ENCODE measurements at regions not wholly inside any gene's neighbourhood (a gene's known extent, or its start where the extent isn't known, plus 50 kb on each side); places are given as distances from the start of the nearest gene placed in this dataset.

GRCh38 chrX:39212456-39212855 is 411.2 kb downstream of the MID1IP1 start:
- Mint-ChIP-seq H3K4me1 (no peaks in the 10 kb centered on the region), H3K4me3 (no peak overlapping the region), H3K36me3 (no peaks in the 10 kb centered on the region), H3K27me3 (no peaks in the 10 kb centered on the region), H3K27ac (no peak overlapping the region), H3K9me3 (peaks cover 2% of the 10 kb centered on the region)
- no peak for ATAC-seq (ENCODE audit: low read depth)
- DNase-seq: no peak
- POLR2A ChIA-PET: no interaction called here

GRCh38 chrX:39214387-39215126 is 413.3 kb downstream of the MID1IP1 start:
- Mint-ChIP-seq H3K36me3 (no peaks in the 10 kb centered on the region), H3K27ac (no peak overlapping the region), H3K27me3 (peaks cover 2% of the 10 kb centered on the region), H3K4me1 (no peaks in the 10 kb centered on the region), H3K4me3 (no peak overlapping the region), H3K9me3 (peaks cover 2% of the 10 kb centered on the region)
- no peak for ATAC-seq (ENCODE audit: low read depth)
- DNase-seq: no peak
- POLR2A ChIA-PET: no interaction called here

GRCh38 chrX:39220952-39221351 is 419.7 kb downstream of the MID1IP1 start:
- Mint-ChIP-seq H3K27me3 (peaks cover 2% of the 10 kb centered on the region), H3K4me3 (no peak overlapping the region), H3K27ac (no peak overlapping the region), H3K4me1 (no peaks in the 10 kb centered on the region), H3K36me3 (no peaks in the 10 kb centered on the region), H3K9me3 (no peaks in the 10 kb centered on the region)
- no peak for ATAC-seq (ENCODE audit: low read depth)
- DNase-seq: no peak
- POLR2A ChIA-PET: no interaction called here

GRCh38 chrX:39222346-39223113 is 421.3 kb downstream of the MID1IP1 start:
- POLR2A ChIA-PET: no interaction called here
- H3K9me3 Mint-ChIP-seq: no peaks in the 10 kb centered on the region
- H3K4me3 Mint-ChIP-seq: no peak overlapping the region
- no peak for DNase-seq
- H3K36me3 Mint-ChIP-seq: no peaks in the 10 kb centered on the region
- no peak overlapping the region for H3K27ac Mint-ChIP-seq
- H3K27me3 Mint-ChIP-seq: peaks cover 2% of the 10 kb centered on the region
- no peaks in the 10 kb centered on the region for H3K4me1 Mint-ChIP-seq
- ATAC-seq (ENCODE audit: low read depth): no peak

GRCh38 chrX:39226251-39226650 is 425.0 kb downstream of the MID1IP1 start:
- POLR2A ChIA-PET: no interaction called here

GRCh38 chrX:39227371-39227770 is 426.1 kb downstream of the MID1IP1 start:
- H3K27ac Mint-ChIP-seq: no peak overlapping the region
- H3K27me3 Mint-ChIP-seq: no peaks in the 10 kb centered on the region
- POLR2A ChIA-PET: no interaction called here
- H3K36me3 Mint-ChIP-seq: no peaks in the 10 kb centered on the region
- ATAC-seq (ENCODE audit: low read depth) (no peak), DNase-seq (no peak)
- H3K4me1 Mint-ChIP-seq: no peaks in the 10 kb centered on the region
- H3K4me3 Mint-ChIP-seq: no peak overlapping the region
- H3K9me3 Mint-ChIP-seq: peaks cover 2% of the 10 kb centered on the region

More at GRCh38 chrX:39226251-39226650, 425.0 kb downstream of the MID1IP1 start:
- Mint-ChIP-seq H3K36me3 (no peaks in the 10 kb centered on the region), H3K27ac (no peak overlapping the region), H3K27me3 (no peaks in the 10 kb centered on the region), H3K9me3 (peaks cover under 1% of the 10 kb centered on the region), H3K4me3 (no peak overlapping the region), H3K4me1 (no peaks in the 10 kb centered on the region)
- DNase-seq: no peak
- ATAC-seq (ENCODE audit: low read depth): no peak

GRCh38 chrX:39238006-39238405 is 436.7 kb downstream of the MID1IP1 start:
- POLR2A ChIA-PET: no interaction called here
- Mint-ChIP-seq H3K4me3 (no peak overlapping the region), H3K4me1 (peaks cover 2% of the 10 kb centered on the region), H3K36me3 (no peaks in the 10 kb centered on the region), H3K27ac (no peak overlapping the region), H3K27me3 (no peaks in the 10 kb centered on the region), H3K9me3 (no peaks in the 10 kb centered on the region)
- DNase-seq (no peak), ATAC-seq (ENCODE audit: low read depth) (no peak)

- Mint-ChIP-seq H3K27me3 (no peaks in the 10 kb centered on the region), H3K4me1 (peaks cover 1% of the 10 kb centered on the region), H3K27ac (no peak overlapping the region), H3K9me3 (no peaks in the 10 kb centered on the region), H3K4me3 (no peak overlapping the region), H3K36me3 (no peaks in the 10 kb centered on the region)
- ATAC-seq (ENCODE audit: low read depth) (no peak), DNase-seq (no peak)
- POLR2A ChIA-PET: no interaction called here
Observed at GRCh38 chrX:39242187-39242586, 440.9 kb downstream of the MID1IP1 start.

GRCh38 chrX:39244147-39244546 is 442.9 kb downstream of the MID1IP1 start:
- no peak overlapping the region for H3K27ac Mint-ChIP-seq
- DNase-seq (no peak), ATAC-seq (ENCODE audit: low read depth) (no peak)
- H3K36me3 Mint-ChIP-seq: no peaks in the 10 kb centered on the region
- no peak overlapping the region for H3K4me3 Mint-ChIP-seq
- H3K9me3 Mint-ChIP-seq: no peaks in the 10 kb centered on the region
- POLR2A ChIA-PET: no interaction called here
- no peaks in the 10 kb centered on the region for H3K4me1 Mint-ChIP-seq
- no peaks in the 10 kb centered on the region for H3K27me3 Mint-ChIP-seq

- POLR2A ChIA-PET: no interaction called here
Observed at GRCh38 chrX:39245024-39245423, 443.8 kb downstream of the MID1IP1 start.

GRCh38 chrX:39247536-39247935 is 446.3 kb downstream of the MID1IP1 start:
- no peak for ATAC-seq (ENCODE audit: low read depth)
- Mint-ChIP-seq H3K36me3 (no peaks in the 10 kb centered on the region), H3K4me3 (no peak overlapping the region), H3K9me3 (no peaks in the 10 kb centered on the region), H3K4me1 (peaks cover 7% of the 10 kb centered on the region), H3K27ac (no peak overlapping the region), H3K27me3 (no peaks in the 10 kb centered on the region)
- no peak for DNase-seq
- POLR2A ChIA-PET: no interaction called here

More at GRCh38 chrX:39245024-39245423, 443.8 kb downstream of the MID1IP1 start:
- DNase-seq: no peak
- no peak for ATAC-seq (ENCODE audit: low read depth)
- no peak overlapping the region for H3K4me3 Mint-ChIP-seq
- H3K4me1 Mint-ChIP-seq: no peaks in the 10 kb centered on the region
- no peaks in the 10 kb centered on the region for H3K36me3 Mint-ChIP-seq
- no peak overlapping the region for H3K27ac Mint-ChIP-seq
- no peaks in the 10 kb centered on the region for H3K27me3 Mint-ChIP-seq
- H3K9me3 Mint-ChIP-seq: no peaks in the 10 kb centered on the region

GRCh38 chrX:39248330-39248729 is 447.1 kb downstream of the MID1IP1 start:
- no peak for ATAC-seq (ENCODE audit: low read depth)
- POLR2A ChIA-PET: no interaction called here

GRCh38 chrX:39249999-39250398 is 448.7 kb downstream of the MID1IP1 start:
- H3K27me3 Mint-ChIP-seq: no peaks in the 10 kb centered on the region
- no peaks in the 10 kb centered on the region for H3K9me3 Mint-ChIP-seq
- peaks cover 3% of the 10 kb centered on the region for H3K36me3 Mint-ChIP-seq
- DNase-seq: no peak
- peaks cover 7% of the 10 kb centered on the region for H3K4me1 Mint-ChIP-seq
- H3K27ac Mint-ChIP-seq: no peak overlapping the region
- no peak overlapping the region for H3K4me3 Mint-ChIP-seq
- ATAC-seq (ENCODE audit: low read depth): no peak
- POLR2A ChIA-PET: no interaction called here

More at GRCh38 chrX:39248330-39248729, 447.1 kb downstream of the MID1IP1 start:
- H3K27me3 Mint-ChIP-seq: no peaks in the 10 kb centered on the region
- H3K4me3 Mint-ChIP-seq: no peak overlapping the region
- H3K9me3 Mint-ChIP-seq: no peaks in the 10 kb centered on the region
- DNase-seq: no peak
- peaks cover 2% of the 10 kb centered on the region for H3K36me3 Mint-ChIP-seq
- H3K27ac Mint-ChIP-seq: no peak overlapping the region
- H3K4me1 Mint-ChIP-seq: peaks cover 7% of the 10 kb centered on the region

GRCh38 chrX:39251995-39252394 is 450.7 kb downstream of the MID1IP1 start:
- Mint-ChIP-seq H3K27ac (no peak overlapping the region), H3K4me3 (no peak overlapping the region), H3K9me3 (no peaks in the 10 kb centered on the region), H3K4me1 (peaks cover 7% of the 10 kb centered on the region), H3K36me3 (peaks cover 3% of the 10 kb centered on the region), H3K27me3 (no peaks in the 10 kb centered on the region)
- DNase-seq (no peak), ATAC-seq (ENCODE audit: low read depth) (no peak)
- POLR2A ChIA-PET: no interaction called here
